CD4-positive, alpha-beta T cell treated with Interleukin-10 for 1 hour (primary cell): ENCODE measurements at regions not wholly inside any gene's neighbourhood (a gene's known extent, or its start where the extent isn't known, plus 50 kb on each side); places are given as distances from the start of the nearest gene placed in this dataset.

Experiments used
- DNase-seq: peaks from one replicate; pipeline ENCODE4 v3.0.0-alpha.2; 2020

DNA sequence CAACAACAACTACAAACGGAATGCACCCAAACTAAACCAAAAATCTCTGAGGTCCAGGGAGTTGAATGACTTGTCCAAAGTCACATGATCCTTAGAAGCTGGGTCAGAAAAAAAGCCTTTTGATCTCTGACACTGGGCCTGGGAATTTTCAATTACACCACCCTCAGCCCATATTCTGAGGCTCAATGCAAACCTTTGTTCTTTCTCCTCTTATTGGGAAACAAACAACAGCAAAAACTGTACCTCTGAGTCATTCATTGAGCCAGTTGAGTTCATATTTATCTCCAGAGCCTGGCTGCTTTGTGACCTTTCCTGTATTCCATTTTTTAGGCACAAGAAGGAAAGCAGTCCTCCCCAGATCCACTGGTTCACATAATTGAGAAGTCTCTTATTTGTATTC is 51.2 kb upstream of the SORCS1 start:
- DNase-seq, result no peak
